ENCODE measurements at regions not wholly inside any gene's neighbourhood (a gene's known extent, or its start where the extent isn't known, plus 50 kb on each side); places are given as distances from the start of the nearest gene placed in this dataset.

GRCh38 chr1:189786761-189787160 is 690.9 kb downstream of the BRINP3 start:
- no peak for TF ChIP-seq CTCF (conservative IDR thresholded peaks at IDR 0.05; ENCODE audit: low read depth in 2 of 2)
- no peak for TF ChIP-seq NANOG (IDR thresholded peaks at IDR 0.05; ENCODE audit: borderline replicate concordance)
- no peak for TF ChIP-seq POLR2AphosphoS5 (IDR thresholded peaks at IDR 0.05; ENCODE audit: low read depth)
- no peak for TF ChIP-seq EZH2 (IDR thresholded peaks at IDR 0.05; ENCODE audit: low read depth, unreplicated experiment)
- TF ChIP-seq ZNF462 (CRISPR knock-in tag; IDR thresholded peaks at IDR 0.05): no peak
- no peak for TF ChIP-seq JUNB (IDR thresholded peaks at IDR 0.05; ENCODE audit: unreplicated experiment)

All from GM23338 (cell line).